HCT116 (cell line): ENCODE measurements at regions not wholly inside any gene's neighbourhood (a gene's known extent, or its start where the extent isn't known, plus 50 kb on each side); places are given as distances from the start of the nearest gene placed in this dataset.

Experiments used
- ATAC-seq: fragments of 200-7000 bp; cut with Tn5 transposase; 2 replicates; pipeline ENCODE4 v1.9.1; 2020; ENCODE audit warnings: mild to moderate bottlenecking, moderate library complexity
- BruUV-seq: library from RNA; stranded (reverse); fragments of 400-500 nt; replicated peaks from 2 replicates; lab custom pipeline; 2021; lab: Mats Ljungman, UMichigan
- CTCF ChIA-PET: fragments of 300-600 bp; sonication (Branson Sonifier 250); formaldehyde crosslinking; loops from one replicate; lab custom pipeline; 2021; ENCODE audit warnings: antibody characterized with exemption; lab: Charles Lee
- POLR2A ChIA-PET: fragments of 300-600, 350-600 bp; sonication (Branson Sonifier 250); formaldehyde crosslinking; loops from one replicate; lab custom pipeline; 2021; ENCODE audit warnings: antibody characterized with exemption; lab: Charles Lee
- RAD21 ChIA-PET, 2 experiments: fragments of 300-600 bp; sonication (Branson Sonifier 250); formaldehyde crosslinking; loops; one replicate each; lab custom pipeline; 2023; ENCODE audit warnings: low total read pairs in 2 of 2; ENCODE audit not compliant: uncharacterized antibody in 2 of 2, unreplicated experiment in 2 of 2, low non-redundant PET in 1 of 2; lab: Charles Lee
- DNase-seq: peaks from one replicate; pipeline ENCODE4 v3.0.0-alpha.2; 2010; ENCODE audit warnings: low read depth, low spot score
- H2AFZ ChIP-seq: fragments of 200-600 bp; shearing (Covaris generic), sonication (generic); 2 replicates; pipeline ENCODE4 v1.6.1; 2017; ENCODE audit warnings: low read depth, mixed run types, mixed read lengths, antibody characterized with exemption, low read length; ENCODE audit not compliant: poor library complexity, severe bottlenecking
- H3K27ac ChIP-seq: 2 replicates; pipeline ENCODE4 v1.5.1; 2012; ENCODE audit warnings: low read depth, low read length
- H3K27me3 ChIP-seq: fragments of 200-600 bp; sonication (generic); 2 replicates; pipeline ENCODE4 v1.6.1; 2016; ENCODE audit warnings: mixed run types, low read length, mixed read lengths; ENCODE audit not compliant: insufficient read depth
- H3K36me3 ChIP-seq, 2 experiments: fragments of 200-500 bp in 1 of 2; fragments of 200-600 bp in 1 of 2; sonication (Bioruptor generic) in 1 of 2; sonication (generic) in 1 of 2; 2 replicates each; pipeline versions ENCODE4 v1.5.1 to v1.6.1; 2014 to 2016; ENCODE audit warnings: low read length in 2 of 2, inconsistent platforms in 1 of 2, mixed read lengths in 1 of 2, mixed run types in 1 of 2; ENCODE audit not compliant: insufficient read depth in 2 of 2, control insufficient read depth in 1 of 2
- H3K4me1 ChIP-seq, 2 experiments: fragments of 200-600 bp in 1 of 2; sonication (generic) in 1 of 2; 2 replicates each; pipeline versions ENCODE4 v1.5.1 to v1.6.1; 2012 to 2017; ENCODE audit warnings: low read length in 2 of 2, inconsistent platforms in 1 of 2, mild to moderate bottlenecking in 1 of 2, mixed read lengths in 1 of 2, mixed run types in 1 of 2, moderate library complexity in 1 of 2; ENCODE audit not compliant: insufficient read depth in 2 of 2, control insufficient read depth in 1 of 2
- H3K4me2 ChIP-seq: fragments of 200-600 bp; sonication (generic); 2 replicates; pipeline ENCODE4 v1.6.1; 2017; ENCODE audit warnings: mixed run types, low read length, mixed read lengths
- H3K4me3 ChIP-seq, 2 experiments: fragments of 200-600 bp in 1 of 2; sonication (generic) in 1 of 2; replicated peaks in 1 of 2; 2 replicates each; pipeline ENCODE4 v1.5.1; 2011 to 2016; ENCODE audit warnings: low read length in 2 of 2, control low read depth in 1 of 2, low read depth in 1 of 2, mild to moderate bottlenecking in 1 of 2, mixed read lengths in 1 of 2, mixed run types in 1 of 2
- H3K79me2 ChIP-seq: fragments of 200-600 bp; sonication (generic); 2 replicates; pipeline ENCODE4 v1.6.1; 2017; ENCODE audit warnings: mild to moderate bottlenecking, mixed run types, low read length, moderate library complexity, mixed read lengths; ENCODE audit not compliant: insufficient read depth
- H3K9ac ChIP-seq: fragments of 200-600 bp; sonication (generic); 2 replicates; pipeline ENCODE4 v1.6.1; 2016; ENCODE audit warnings: low read length, mixed read lengths
- H3K9me2 ChIP-seq: fragments of 200-600 bp; sonication (generic), shearing (Covaris generic); 2 replicates; pipeline ENCODE4 v1.6.1; 2017; ENCODE audit warnings: mixed run types, mild to moderate bottlenecking, moderate library complexity; ENCODE audit not compliant: insufficient read depth
- H3K9me3 ChIP-seq, 2 experiments: fragments of 200-500 bp in 1 of 2; fragments of 200-600 bp in 1 of 2; sonication (Bioruptor generic) in 1 of 2; sonication (generic) in 1 of 2; 2 replicates each; pipeline ENCODE4 v1.6.1; 2014 to 2017; ENCODE audit warnings: low read length in 2 of 2, mixed read lengths in 2 of 2, inconsistent platforms in 1 of 2, low read depth in 1 of 2, mild to moderate bottlenecking in 1 of 2, mixed run types in 1 of 2, moderate library complexity in 1 of 2; ENCODE audit not compliant: control insufficient read depth in 1 of 2, insufficient read depth in 1 of 2
- H4K20me1 ChIP-seq: fragments of 200-600 bp; sonication (generic), shearing (Covaris generic); 2 replicates; pipeline ENCODE4 v1.6.1; 2017; ENCODE audit warnings: mixed run types, mild to moderate bottlenecking, moderate library complexity; ENCODE audit not compliant: insufficient read depth
- CBX3 ChIP-seq: IDR thresholded peaks from 2 replicates; pipeline ENCODE4 v1.6.1; 2012; ENCODE audit warnings: low read depth
- CEBPB ChIP-seq: IDR thresholded peaks from 2 replicates; pipeline ENCODE4 v1.6.1; 2012; ENCODE audit warnings: low read depth
- CTCF ChIP-seq, 3 experiments: fragments of 200-600 bp in 1 of 3; sonication (generic) in 1 of 3; IDR thresholded peaks in 2 of 3; conservative IDR thresholded peaks in 1 of 3; 2 replicates each; pipeline ENCODE4 v1.5.1; 2012 to 2017; ENCODE audit warnings: low read depth in 2 of 3, low read length in 2 of 3, antibody characterized with exemption in 1 of 3, borderline replicate concordance in 1 of 3, control low read depth in 1 of 3, mild to moderate bottlenecking in 1 of 3, mixed read lengths in 1 of 3, mixed run types in 1 of 3, moderate library complexity in 1 of 3; ENCODE audit not compliant: insufficient read depth in 1 of 3
- EZH2 ChIP-seq: fragments of 200-600 bp; sonication (generic); IDR thresholded peaks from 2 replicates; pipeline ENCODE4 v1.6.1; 2017; ENCODE audit warnings: antibody characterized with exemption, mixed run types
- EZH2phosphoT487 ChIP-seq: fragments of 200-600 bp; IDR thresholded peaks from 2 replicates; pipeline ENCODE4 v1.6.1; 2018; ENCODE audit warnings: antibody characterized with exemption, borderline replicate concordance
- FOSL1 ChIP-seq: IDR thresholded peaks from 2 replicates; pipeline ENCODE4 v1.6.1; 2012; ENCODE audit warnings: low read depth
- JUND ChIP-seq: IDR thresholded peaks from 2 replicates; pipeline ENCODE4 v1.6.1; 2012
- POLR2AphosphoS5 ChIP-seq: IDR thresholded peaks from 2 replicates; pipeline ENCODE4 v1.6.1; 2011; ENCODE audit warnings: mild to moderate bottlenecking, low read depth, low read length, moderate library complexity
- SIN3A ChIP-seq: IDR thresholded peaks from 2 replicates; pipeline ENCODE4 v1.6.1; 2012; ENCODE audit warnings: low read depth
- SRF ChIP-seq: IDR thresholded peaks from 2 replicates; pipeline ENCODE4 v1.6.1; 2012; ENCODE audit warnings: low read depth
- TCF7L2 ChIP-seq: IDR thresholded peaks from 2 replicates; pipeline ENCODE4 v1.7.0; 2011; ENCODE audit warnings: borderline replicate concordance, inconsistent platforms; ENCODE audit not compliant: insufficient read depth, insufficient read length; ENCODE audit errors: extremely low read depth
- intact Hi-C: fragments of 100-400 bp; cut with micrococcal nuclease; formaldehyde crosslinking; loops from 2 replicates; pipeline ENCODE4 v1.10.0; 2022
- TF ChIP-seq, protein P1 (sequence below): IDR thresholded peaks from 2 replicates; pipeline ENCODE4 v1.6.1; 2012

GRCh38 chr3:72641072-72641471 lies 207.2 kb downstream of the SHQ1 start:
- ChIA-PET RAD21 (no interaction called here), POLR2A (no interaction called here), CTCF (no interaction called here)
- intact Hi-C loops = no loop called here
- ATAC-seq (no peak), DNase-seq (no peak)
- no peaks in the 10 kb centered on the region for H3K79me2 ChIP-seq
- H3K27me3 ChIP-seq = no peaks in the 10 kb centered on the region
- H3K4me1 ChIP-seq = peaks cover 0 to 12% of the 10 kb centered on the region in 2 experiments; a peak in 2 of 4 replicates
- H3K9me3 ChIP-seq = no peaks in the 10 kb centered on the region
- no peak overlapping the region for H2AFZ ChIP-seq
- H3K4me2 ChIP-seq = peak overlapping the region; percentile 39
- H3K36me3 ChIP-seq = no peaks in the 10 kb centered on the region
- TF ChIP-seq TCF7L2 = no peak
- no peak for TF ChIP-seq EZH2
- no peak for TF ChIP-seq SIN3A
- TF ChIP-seq CBX3 = no peak
- no peak for TF ChIP-seq SRF
- TF ChIP-seq FOSL1 = no peak
- no peak for TF ChIP-seq CTCF (IDR thresholded peaks at IDR 0.05 in 2 of 3, conservative IDR thresholded peaks at IDR 0.05 in 1 of 3; ENCODE audit: borderline replicate concordance in 1 of 3, insufficient read depth in 1 of 3, low read depth in 2 of 3, low read length in 2 of 3)
- no peak for TF ChIP-seq POLR2AphosphoS5
- TF ChIP-seq CEBPB = no peak
- no peak for TF ChIP-seq JUND
- TF ChIP-seq EZH2phosphoT487 = no peak
- TF ChIP-seq, protein P1, sequence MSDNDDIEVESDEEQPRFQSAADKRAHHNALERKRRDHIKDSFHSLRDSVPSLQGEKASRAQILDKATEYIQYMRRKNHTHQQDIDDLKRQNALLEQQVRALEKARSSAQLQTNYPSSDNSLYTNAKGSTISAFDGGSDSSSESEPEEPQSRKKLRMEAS = no peak
- no peak overlapping the region for H3K27ac ChIP-seq
- BruUV-seq = no TSS peak
- no peak overlapping the region for H3K4me3 ChIP-seq
- no peaks in the 10 kb centered on the region for H3K9me2 ChIP-seq
- H3K9ac ChIP-seq = no peak overlapping the region
- H4K20me1 ChIP-seq = no peaks in the 10 kb centered on the region
